GM19395 (cell line): ENCODE measurements at regions not wholly inside any gene's neighbourhood (a gene's known extent, or its start where the extent isn't known, plus 50 kb on each side); places are given as distances from the start of the nearest gene placed in this dataset.
A peak's percentile ranks its signal among the peaks of the same experiment; 100 is the strongest.

Source experiments
- ATAC-seq: cut with Tn5 transposase; IDR thresholded peaks from one replicate; pipeline ENCODE4 v1.9.1; 2021; ENCODE audit warnings: mild to moderate bottlenecking, moderate library complexity; ENCODE audit not compliant: unreplicated experiment

- ATAC-seq = no peak
Measured at GRCh38 chr6:139927742-139928305, 553.4 kb upstream of the CITED2 start.

- no peak for ATAC-seq
Measured at GRCh38 chr6:139927236-139927635, 552.8 kb upstream of the CITED2 start.

- ATAC-seq = no peak
Measured at GRCh38 chr6:139926711-139927110, 552.3 kb upstream of the CITED2 start.

- no peak for ATAC-seq
Measured at GRCh38 chr6:139925894-139926641, 551.6 kb upstream of the CITED2 start.

GRCh38 chr6:139923964-139924475 lies 549.6 kb upstream of the CITED2 start:
- no peak for ATAC-seq

- no peak for ATAC-seq
Measured at GRCh38 chr6:139922236-139922635, 547.8 kb upstream of the CITED2 start.

GRCh38 chr6:139920776-139921100 lies 546.3 kb upstream of the CITED2 start:
- ATAC-seq = no peak

- ATAC-seq = no peak
Measured at GRCh38 chr6:139920027-139920775, 545.8 kb upstream of the CITED2 start.

- ATAC-seq = no peak
Measured at GRCh38 chr6:139919107-139920026, 544.9 kb upstream of the CITED2 start.

GRCh38 chr6:139917951-139918630 lies 543.6 kb upstream of the CITED2 start:
- no peak for ATAC-seq

- no peak for ATAC-seq
Measured at GRCh38 chr6:139914910-139915309, 540.5 kb upstream of the CITED2 start.

- ATAC-seq = no peak
Measured at GRCh38 chr6:139912735-139913400, 538.4 kb upstream of the CITED2 start.

- ATAC-seq = no peak
Measured at GRCh38 chr6:139909992-139910391, 535.5 kb upstream of the CITED2 start.

- ATAC-seq = no peak
Measured at GRCh38 chr6:139905404-139906052, 531.1 kb upstream of the CITED2 start.

GRCh38 chr6:139904568-139904967 lies 530.1 kb upstream of the CITED2 start:
- ATAC-seq = no peak

GRCh38 chr6:139904158-139904533 lies 529.7 kb upstream of the CITED2 start:
- peak; percentile 32 for ATAC-seq

GRCh38 chr6:139903411-139904157 lies 529.1 kb upstream of the CITED2 start:
- peak; percentile 99 for ATAC-seq

GRCh38 chr6:139895205-139895793 lies 520.9 kb upstream of the CITED2 start:
- no peak for ATAC-seq
